OCI-LY1 (cell line): ENCODE measurements at regions not wholly inside any gene's neighbourhood (a gene's known extent, or its start where the extent isn't known, plus 50 kb on each side); places are given as distances from the start of the nearest gene placed in this dataset.

Experiments used
- EZH2 ChIP-seq: fragments of 200-600 bp; sonication (generic), shearing (Covaris generic); IDR thresholded peaks from 2 replicates; pipeline ENCODE4 v1.8.0; 2017; ENCODE audit warnings: borderline replicate concordance, mixed run types, mild to moderate bottlenecking, antibody characterized with exemption, low read length, moderate library complexity, mixed read lengths
- TF ChIP-seq, protein P1 (sequence below): fragments of 200-600 bp; sonication (generic), shearing (Covaris generic); IDR thresholded peaks from 2 replicates; pipeline ENCODE4 v1.5.1; 2017; ENCODE audit warnings: mild to moderate bottlenecking, antibody characterized with exemption, low read length, moderate library complexity, mixed read lengths

DNA sequence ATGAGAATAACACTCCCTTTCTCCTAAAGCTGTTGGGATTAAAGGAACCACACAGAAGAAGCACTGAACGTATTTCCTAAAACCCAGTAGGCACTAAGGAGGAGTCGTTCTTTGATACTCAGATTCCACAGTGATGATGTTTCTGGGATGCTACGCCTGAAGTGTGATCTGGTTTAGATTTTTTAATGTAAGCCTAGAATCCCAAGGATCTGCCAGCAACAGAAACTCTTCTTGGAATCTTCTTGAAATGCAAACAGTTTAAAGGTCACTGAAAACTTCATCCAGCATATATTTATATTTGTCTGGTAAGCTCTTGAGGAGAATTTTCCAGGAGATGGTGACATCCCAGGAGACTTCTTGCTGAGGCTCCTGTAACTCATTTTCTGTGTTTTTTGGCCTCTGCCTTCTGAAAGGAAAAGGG, 247.6 kb upstream of the TRIB2 start:
- TF ChIP-seq, protein P1, sequence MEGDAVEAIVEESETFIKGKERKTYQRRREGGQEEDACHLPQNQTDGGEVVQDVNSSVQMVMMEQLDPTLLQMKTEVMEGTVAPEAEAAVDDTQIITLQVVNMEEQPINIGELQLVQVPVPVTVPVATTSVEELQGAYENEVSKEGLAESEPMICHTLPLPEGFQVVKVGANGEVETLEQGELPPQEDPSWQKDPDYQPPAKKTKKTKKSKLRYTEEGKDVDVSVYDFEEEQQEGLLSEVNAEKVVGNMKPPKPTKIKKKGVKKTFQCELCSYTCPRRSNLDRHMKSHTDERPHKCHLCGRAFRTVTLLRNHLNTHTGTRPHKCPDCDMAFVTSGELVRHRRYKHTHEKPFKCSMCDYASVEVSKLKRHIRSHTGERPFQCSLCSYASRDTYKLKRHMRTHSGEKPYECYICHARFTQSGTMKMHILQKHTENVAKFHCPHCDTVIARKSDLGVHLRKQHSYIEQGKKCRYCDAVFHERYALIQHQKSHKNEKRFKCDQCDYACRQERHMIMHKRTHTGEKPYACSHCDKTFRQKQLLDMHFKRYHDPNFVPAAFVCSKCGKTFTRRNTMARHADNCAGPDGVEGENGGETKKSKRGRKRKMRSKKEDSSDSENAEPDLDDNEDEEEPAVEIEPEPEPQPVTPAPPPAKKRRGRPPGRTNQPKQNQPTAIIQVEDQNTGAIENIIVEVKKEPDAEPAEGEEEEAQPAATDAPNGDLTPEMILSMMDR = no peak
- TF ChIP-seq EZH2 = no peak
